GM12878 (cell line): ENCODE measurements at regions not wholly inside any gene's neighbourhood (a gene's known extent, or its start where the extent isn't known, plus 50 kb on each side); places are given as distances from the start of the nearest gene placed in this dataset.

Source experiments
- ATAC-seq: fragments of 200-7000 bp; cut with Tn5 transposase; 3 replicates; pipeline ENCODE4 v1.9.1; 2020; ENCODE audit warnings: mild to moderate bottlenecking, moderate library complexity
- BruUV-seq: library from RNA; stranded (reverse); fragments of 400-500 nt; replicated peaks from 2 replicates; lab custom pipeline; 2021; lab: Mats Ljungman, UMichigan
- CTCF ChIA-PET: fragments of 300-600 bp; sonication (Branson Sonifier 250); formaldehyde crosslinking; extraction: SDS; loops from one replicate; lab custom pipeline; 2021; ENCODE audit warnings: inconsistent platforms; lab: Yijun Ruan, JAX
- POLR2A ChIA-PET: fragments of 350-600 bp; formaldehyde crosslinking; extraction: SDS; loops from one replicate; lab custom pipeline; 2021; ENCODE audit warnings: inconsistent platforms; lab: Charles Lee
- RAD21 ChIA-PET: fragments of 300-600 bp; sonication (Branson Sonifier 250); formaldehyde crosslinking; loops from one replicate; lab custom pipeline; 2023; ENCODE audit warnings: antibody characterized with exemption; ENCODE audit not compliant: unreplicated experiment; lab: Charles Lee
- SMC1A ChIA-PET: fragments of 300-600 bp; sonication (Branson Sonifier 250); formaldehyde crosslinking; loops from one replicate; lab custom pipeline; 2023; ENCODE audit not compliant: unreplicated experiment, uncharacterized antibody; lab: Charles Lee
- DNase-seq: peaks from one replicate; pipeline ENCODE4 v3.0.0-alpha.2; 2011; ENCODE audit warnings: low read depth, low spot score
- FAIRE-seq: peaks from 3 replicates; lab custom pipeline; 2011; peaks lifted over from hg19 to GRCh38; lab: Jason Lieb, UNC
- H2AFZ ChIP-seq: 2 replicates; pipeline ENCODE4 v1.6.0; 2011; ENCODE audit warnings: low read depth, low read length, control low read depth; ENCODE audit not compliant: control insufficient read depth
- H3K27ac ChIP-seq: 2 replicates; pipeline ENCODE4 v1.5.1; 2011; ENCODE audit warnings: control low read depth; ENCODE audit not compliant: control insufficient read depth, insufficient read depth
- H3K27me3 ChIP-seq, 2 experiments: replicated peaks in 1 of 2; 2 replicates each; pipeline versions ENCODE4 v1.6.0 to v1.6.1; 2011; ENCODE audit warnings: low read length in 1 of 2; ENCODE audit not compliant: control insufficient read depth in 2 of 2, insufficient read depth in 2 of 2
- H3K36me3 ChIP-seq, 2 experiments: 2 replicates each; pipeline ENCODE4 v1.5.1; 2011; ENCODE audit warnings: low read length in 1 of 2; ENCODE audit not compliant: control insufficient read depth in 2 of 2, insufficient read depth in 2 of 2
- H3K4me1 ChIP-seq: 2 replicates; pipeline ENCODE4 v1.6.1; 2011; ENCODE audit warnings: mild to moderate bottlenecking, low read length, moderate library complexity, mixed read lengths; ENCODE audit not compliant: control insufficient read depth, insufficient read depth
- H3K4me2 ChIP-seq: 2 replicates; pipeline ENCODE4 v1.6.0; 2011; ENCODE audit warnings: control low read depth; ENCODE audit not compliant: control insufficient read depth, insufficient read depth
- H3K4me3 ChIP-seq: fragments of 200-600 bp; sonication (generic); 2 replicates; pipeline ENCODE4 v1.5.1; 2016
- H3K79me2 ChIP-seq: 2 replicates; pipeline ENCODE4 v1.6.0; 2011; ENCODE audit warnings: low read length; ENCODE audit not compliant: control insufficient read depth, insufficient read depth
- H3K9ac ChIP-seq: 2 replicates; pipeline ENCODE4 v1.8.0; 2011; ENCODE audit warnings: low read length, control low read depth, mixed read lengths; ENCODE audit not compliant: control insufficient read depth, insufficient read depth
- H3K9me3 ChIP-seq: replicated peaks from 3 replicates; pipeline ENCODE4 v1.5.1; 2011; ENCODE audit warnings: mild to moderate bottlenecking, low read length; ENCODE audit not compliant: control insufficient read depth, insufficient read depth
- H4K20me1 ChIP-seq: 2 replicates; pipeline ENCODE4 v1.6.0; 2011; ENCODE audit not compliant: control insufficient read depth, insufficient read depth
- CBFB ChIP-seq: IDR thresholded peaks from 2 replicates; pipeline ENCODE4 v1.6.1; 2016; ENCODE audit warnings: antibody characterized with exemption, low read depth
- GATAD2B ChIP-seq: fragments of 450-650 bp; conservative IDR thresholded peaks from 2 replicates; pipeline ENCODE4 v1.6.1; 2017; ENCODE audit warnings: low read depth, mild to moderate bottlenecking, moderate library complexity
- SUZ12 ChIP-seq: fragments of 200-600 bp; sonication (generic); IDR thresholded peaks from one replicate; pipeline ENCODE4 v1.6.1; 2018; ENCODE audit warnings: antibody characterized with exemption, mild to moderate bottlenecking; ENCODE audit not compliant: unreplicated experiment
- TBL1XR1 ChIP-seq: IDR thresholded peaks from 2 replicates; pipeline ENCODE4 v1.6.1; 2012; ENCODE audit warnings: low read depth, low read length, improper control_type of control experiment
- ZZZ3 ChIP-seq: IDR thresholded peaks from 2 replicates; pipeline ENCODE4 v1.6.1; 2011; ENCODE audit warnings: low read depth; ENCODE audit not compliant: control insufficient read depth, insufficient read length
- WGBS: methylation state at CpG from one replicate; pipeline ENCODE4 v1.1.6; 2016; ENCODE audit warnings: low lambda C conversion rate; ENCODE audit not compliant: insufficient replicate concordance, insufficient coverage; ENCODE audit errors: missing lambda C conversion rate; 5-methylcytosine and 5-hydroxymethylcytosine counted together
- in situ Hi-C: fragments of 300-500 bp; cut with MboI; formaldehyde crosslinking; loops from 9 replicates; pipeline ENCODE4 v1.14.3; 2018; ENCODE audit warnings: mixed read lengths
- intact Hi-C: fragments of 100-400 bp; cut with micrococcal nuclease; formaldehyde crosslinking; loops from one replicate; pipeline ENCODE4 v1.14.2; 2022; ENCODE audit not compliant: unreplicated experiment
- TF ChIP-seq, protein P1 (sequence below): fragments of 450-650 bp; IDR thresholded peaks from 2 replicates; pipeline ENCODE4 v1.6.1; 2017; ENCODE audit warnings: mild to moderate bottlenecking, moderate library complexity
- TF ChIP-seq, protein P2 (sequence below): IDR thresholded peaks from 2 replicates; pipeline ENCODE4 v1.6.1; 2012; ENCODE audit warnings: improper control_type of control experiment, low read depth, low read length; ENCODE audit not compliant: insufficient replicate concordance
- TF ChIP-seq, protein P3 (sequence below): fragments of 450-650 bp; IDR thresholded peaks from 2 replicates; pipeline ENCODE4 v1.6.1; 2016; ENCODE audit warnings: mild to moderate bottlenecking

DNA sequence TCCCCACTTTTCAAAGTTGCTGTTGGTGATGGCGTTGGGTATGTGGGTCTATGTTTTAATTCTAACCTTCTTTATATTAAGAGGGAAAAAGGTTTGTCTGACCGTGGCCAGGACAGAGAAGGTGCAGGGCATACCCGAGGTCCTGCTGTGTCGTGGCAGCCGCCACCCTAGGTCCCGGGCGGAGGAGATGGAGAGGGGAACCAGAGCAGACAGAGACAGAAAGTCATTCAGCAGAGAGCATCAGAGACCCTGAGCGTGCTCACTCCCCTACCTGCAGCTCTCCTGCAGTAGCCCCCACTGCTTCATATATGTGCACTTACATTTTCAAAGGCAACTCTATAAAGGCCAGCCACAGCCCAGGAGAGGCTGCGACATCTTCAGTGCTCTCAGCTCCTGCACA is 327.2 kb upstream of the TNRC6C start:
- BruUV-seq, result no TSS peak
- no peaks in the 10 kb centered on the region; the same call in 2 of the 3 replicates for H3K9me3 ChIP-seq
- no peaks in the 10 kb centered on the region for H3K79me2 ChIP-seq
- no peak overlapping the region for H3K4me2 ChIP-seq
- no peak overlapping the region for H3K27ac ChIP-seq
- peaks cover 3% of the 10 kb centered on the region; the same call in 1 of the 2 replicates for H3K4me1 ChIP-seq
- ChIA-PET SMC1A (interaction anchor here (0.7 kb wide), 1 partner anchor 83 kb away, joined by 3 read pairs; no protein-coding TSS in a partner anchor), POLR2A (no interaction called here), RAD21 (no interaction called here), CTCF (no interaction called here)
- no peaks in the 10 kb centered on the region; a peak in 1 of 4 replicates for H3K27me3 ChIP-seq
- WGBS, result 58% methylated on average over 9 of the region's 9 CpGs
- in situ Hi-C loops, result no loop called here
- no peak overlapping the region for H2AFZ ChIP-seq
- TF ChIP-seq, protein P1, sequence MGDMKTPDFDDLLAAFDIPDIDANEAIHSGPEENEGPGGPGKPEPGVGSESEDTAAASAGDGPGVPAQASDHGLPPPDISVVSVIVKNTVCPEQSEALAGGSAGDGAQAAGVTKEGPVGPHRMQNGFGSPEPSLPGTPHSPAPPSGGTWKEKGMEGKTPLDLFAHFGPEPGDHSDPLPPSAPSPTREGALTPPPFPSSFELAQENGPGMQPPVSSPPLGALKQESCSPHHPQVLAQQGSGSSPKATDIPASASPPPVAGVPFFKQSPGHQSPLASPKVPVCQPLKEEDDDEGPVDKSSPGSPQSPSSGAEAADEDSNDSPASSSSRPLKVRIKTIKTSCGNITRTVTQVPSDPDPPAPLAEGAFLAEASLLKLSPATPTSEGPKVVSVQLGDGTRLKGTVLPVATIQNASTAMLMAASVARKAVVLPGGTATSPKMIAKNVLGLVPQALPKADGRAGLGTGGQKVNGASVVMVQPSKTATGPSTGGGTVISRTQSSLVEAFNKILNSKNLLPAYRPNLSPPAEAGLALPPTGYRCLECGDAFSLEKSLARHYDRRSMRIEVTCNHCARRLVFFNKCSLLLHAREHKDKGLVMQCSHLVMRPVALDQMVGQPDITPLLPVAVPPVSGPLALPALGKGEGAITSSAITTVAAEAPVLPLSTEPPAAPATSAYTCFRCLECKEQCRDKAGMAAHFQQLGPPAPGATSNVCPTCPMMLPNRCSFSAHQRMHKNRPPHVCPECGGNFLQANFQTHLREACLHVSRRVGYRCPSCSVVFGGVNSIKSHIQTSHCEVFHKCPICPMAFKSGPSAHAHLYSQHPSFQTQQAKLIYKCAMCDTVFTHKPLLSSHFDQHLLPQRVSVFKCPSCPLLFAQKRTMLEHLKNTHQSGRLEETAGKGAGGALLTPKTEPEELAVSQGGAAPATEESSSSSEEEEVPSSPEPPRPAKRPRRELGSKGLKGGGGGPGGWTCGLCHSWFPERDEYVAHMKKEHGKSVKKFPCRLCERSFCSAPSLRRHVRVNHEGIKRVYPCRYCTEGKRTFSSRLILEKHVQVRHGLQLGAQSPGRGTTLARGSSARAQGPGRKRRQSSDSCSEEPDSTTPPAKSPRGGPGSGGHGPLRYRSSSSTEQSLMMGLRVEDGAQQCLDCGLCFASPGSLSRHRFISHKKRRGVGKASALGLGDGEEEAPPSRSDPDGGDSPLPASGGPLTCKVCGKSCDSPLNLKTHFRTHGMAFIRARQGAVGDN, result no peak
- TF ChIP-seq TBL1XR1, result no peak
- TF ChIP-seq GATAD2B, result no peak
- TF ChIP-seq, protein P2, sequence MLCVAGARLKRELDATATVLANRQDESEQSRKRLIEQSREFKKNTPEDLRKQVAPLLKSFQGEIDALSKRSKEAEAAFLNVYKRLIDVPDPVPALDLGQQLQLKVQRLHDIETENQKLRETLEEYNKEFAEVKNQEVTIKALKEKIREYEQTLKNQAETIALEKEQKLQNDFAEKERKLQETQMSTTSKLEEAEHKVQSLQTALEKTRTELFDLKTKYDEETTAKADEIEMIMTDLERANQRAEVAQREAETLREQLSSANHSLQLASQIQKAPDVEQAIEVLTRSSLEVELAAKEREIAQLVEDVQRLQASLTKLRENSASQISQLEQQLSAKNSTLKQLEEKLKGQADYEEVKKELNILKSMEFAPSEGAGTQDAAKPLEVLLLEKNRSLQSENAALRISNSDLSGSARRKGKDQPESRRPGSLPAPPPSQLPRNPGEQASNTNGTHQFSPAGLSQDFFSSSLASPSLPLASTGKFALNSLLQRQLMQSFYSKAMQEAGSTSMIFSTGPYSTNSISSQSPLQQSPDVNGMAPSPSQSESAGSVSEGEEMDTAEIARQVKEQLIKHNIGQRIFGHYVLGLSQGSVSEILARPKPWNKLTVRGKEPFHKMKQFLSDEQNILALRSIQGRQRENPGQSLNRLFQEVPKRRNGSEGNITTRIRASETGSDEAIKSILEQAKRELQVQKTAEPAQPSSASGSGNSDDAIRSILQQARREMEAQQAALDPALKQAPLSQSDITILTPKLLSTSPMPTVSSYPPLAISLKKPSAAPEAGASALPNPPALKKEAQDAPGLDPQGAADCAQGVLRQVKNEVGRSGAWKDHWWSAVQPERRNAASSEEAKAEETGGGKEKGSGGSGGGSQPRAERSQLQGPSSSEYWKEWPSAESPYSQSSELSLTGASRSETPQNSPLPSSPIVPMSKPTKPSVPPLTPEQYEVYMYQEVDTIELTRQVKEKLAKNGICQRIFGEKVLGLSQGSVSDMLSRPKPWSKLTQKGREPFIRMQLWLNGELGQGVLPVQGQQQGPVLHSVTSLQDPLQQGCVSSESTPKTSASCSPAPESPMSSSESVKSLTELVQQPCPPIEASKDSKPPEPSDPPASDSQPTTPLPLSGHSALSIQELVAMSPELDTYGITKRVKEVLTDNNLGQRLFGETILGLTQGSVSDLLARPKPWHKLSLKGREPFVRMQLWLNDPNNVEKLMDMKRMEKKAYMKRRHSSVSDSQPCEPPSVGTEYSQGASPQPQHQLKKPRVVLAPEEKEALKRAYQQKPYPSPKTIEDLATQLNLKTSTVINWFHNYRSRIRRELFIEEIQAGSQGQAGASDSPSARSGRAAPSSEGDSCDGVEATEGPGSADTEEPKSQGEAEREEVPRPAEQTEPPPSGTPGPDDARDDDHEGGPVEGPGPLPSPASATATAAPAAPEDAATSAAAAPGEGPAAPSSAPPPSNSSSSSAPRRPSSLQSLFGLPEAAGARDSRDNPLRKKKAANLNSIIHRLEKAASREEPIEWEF, result no peak
- no peak for TF ChIP-seq ZZZ3
- TF ChIP-seq, protein P3, sequence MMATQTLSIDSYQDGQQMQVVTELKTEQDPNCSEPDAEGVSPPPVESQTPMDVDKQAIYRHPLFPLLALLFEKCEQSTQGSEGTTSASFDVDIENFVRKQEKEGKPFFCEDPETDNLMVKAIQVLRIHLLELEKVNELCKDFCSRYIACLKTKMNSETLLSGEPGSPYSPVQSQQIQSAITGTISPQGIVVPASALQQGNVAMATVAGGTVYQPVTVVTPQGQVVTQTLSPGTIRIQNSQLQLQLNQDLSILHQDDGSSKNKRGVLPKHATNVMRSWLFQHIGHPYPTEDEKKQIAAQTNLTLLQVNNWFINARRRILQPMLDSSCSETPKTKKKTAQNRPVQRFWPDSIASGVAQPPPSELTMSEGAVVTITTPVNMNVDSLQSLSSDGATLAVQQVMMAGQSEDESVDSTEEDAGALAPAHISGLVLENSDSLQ, result no peak
- no peak for TF ChIP-seq CBFB
- no peak for TF ChIP-seq SUZ12
- no peaks in the 10 kb centered on the region for H3K36me3 ChIP-seq
- no peak overlapping the region for H3K9ac ChIP-seq
- ATAC-seq, result no peak
- intact Hi-C loops, result no loop called here
- no peak overlapping the region for H3K4me3 ChIP-seq
- H4K20me1 ChIP-seq, result no peaks in the 10 kb centered on the region
- FAIRE-seq, result no peak
- no peak for DNase-seq
